ENCODE measurements at regions not wholly inside any gene's neighbourhood (a gene's known extent, or its start where the extent isn't known, plus 50 kb on each side); places are given as distances from the start of the nearest gene placed in this dataset.

- peaks cover 0 to 3% (median 0%) of the 10 kb centered on the region in 4 donors for H3K9me3 ChIP-seq
- intact Hi-C loops (cut with DNase I): no loop called here
- no peak overlapping the region for H3K4me3 ChIP-seq
- H3K27ac ChIP-seq: no peak overlapping the region
- no peak for DNase-seq
- H3K27me3 ChIP-seq: no peaks in the 10 kb centered on the region
- H3K4me1 ChIP-seq: no peaks in the 10 kb centered on the region
- no peak for TF ChIP-seq POLR2AphosphoS5 (IDR thresholded peaks at IDR 0.05)
- TF ChIP-seq CTCF (IDR thresholded peaks at IDR 0.05): no peak
- no peak for TF ChIP-seq EP300 (IDR thresholded peaks at IDR 0.05)
- no peak for TF ChIP-seq POLR2A (IDR thresholded peaks at IDR 0.05)
- WGBS, 2 donors: 83 to 84% methylated on average over 2 of the region's 2 CpGs
- H3K36me3 ChIP-seq: no peaks in the 10 kb centered on the region
These were observed 421.2 kb downstream of the TRAM1L1 start for GRCh38 chr4:116664198-116664597.

GRCh38 chr4:116639070-116639577 lies 446.3 kb downstream of the TRAM1L1 start:
- no peak overlapping the region for H3K27ac ChIP-seq
- H3K36me3 ChIP-seq: no peaks in the 10 kb centered on the region
- intact Hi-C loops (cut with DNase I): no loop called here
- H3K27me3 ChIP-seq: no peaks in the 10 kb centered on the region
- TF ChIP-seq POLR2A (IDR thresholded peaks at IDR 0.05): no peak
- TF ChIP-seq POLR2AphosphoS5 (IDR thresholded peaks at IDR 0.05): no peak
- no peak for TF ChIP-seq EP300 (IDR thresholded peaks at IDR 0.05)
- TF ChIP-seq CTCF (IDR thresholded peaks at IDR 0.05): no peak
- no peaks in the 10 kb centered on the region for H3K9me3 ChIP-seq
- DNase-seq: no peak
- 53 to 69% methylated on average over 3 of the region's 3 CpGs for WGBS, 2 donors
- H3K4me1 ChIP-seq: no peaks in the 10 kb centered on the region
- H3K4me3 ChIP-seq: no peak overlapping the region

GRCh38 chr4:116638592-116638991 lies 446.8 kb downstream of the TRAM1L1 start:
- no peaks in the 10 kb centered on the region for H3K9me3 ChIP-seq
- no peaks in the 10 kb centered on the region for H3K27me3 ChIP-seq
- DNase-seq: no peak
- intact Hi-C loops (cut with DNase I): no loop called here
- no peak overlapping the region for H3K27ac ChIP-seq
- TF ChIP-seq POLR2A (IDR thresholded peaks at IDR 0.05) (no peak), EP300 (IDR thresholded peaks at IDR 0.05) (no peak), POLR2AphosphoS5 (IDR thresholded peaks at IDR 0.05) (no peak), CTCF (IDR thresholded peaks at IDR 0.05) (no peak)
- H3K4me3 ChIP-seq: no peak overlapping the region
- H3K4me1 ChIP-seq: no peaks in the 10 kb centered on the region
- no peaks in the 10 kb centered on the region for H3K36me3 ChIP-seq

- no peak overlapping the region for H3K4me3 ChIP-seq
- TF ChIP-seq POLR2AphosphoS5 (IDR thresholded peaks at IDR 0.05): no peak
- TF ChIP-seq POLR2A (IDR thresholded peaks at IDR 0.05): no peak
- no peak for TF ChIP-seq EP300 (IDR thresholded peaks at IDR 0.05)
- no peak for TF ChIP-seq CTCF (IDR thresholded peaks at IDR 0.05)
- 0 to 2% methylated on average over 1 of the region's 1 CpG for WGBS, 2 donors
- no peaks in the 10 kb centered on the region for H3K9me3 ChIP-seq
- no peaks in the 10 kb centered on the region for H3K4me1 ChIP-seq
- intact Hi-C loops (cut with DNase I): no loop called here
- no peaks in the 10 kb centered on the region for H3K27me3 ChIP-seq
- no peak for DNase-seq
- H3K36me3 ChIP-seq: no peaks in the 10 kb centered on the region
- H3K27ac ChIP-seq: no peak overlapping the region
These were observed 448.5 kb downstream of the TRAM1L1 start for GRCh38 chr4:116636917-116637316.

- H3K9me3 ChIP-seq: no peaks in the 10 kb centered on the region
- TF ChIP-seq CTCF (IDR thresholded peaks at IDR 0.05) (no peak), POLR2AphosphoS5 (IDR thresholded peaks at IDR 0.05) (no peak), POLR2A (IDR thresholded peaks at IDR 0.05) (no peak), EP300 (IDR thresholded peaks at IDR 0.05) (no peak)
- H3K36me3 ChIP-seq: no peaks in the 10 kb centered on the region
- intact Hi-C loops (cut with DNase I): no loop called here
- no peaks in the 10 kb centered on the region for H3K4me1 ChIP-seq
- H3K4me3 ChIP-seq: no peak overlapping the region
- no peaks in the 10 kb centered on the region for H3K27me3 ChIP-seq
- H3K27ac ChIP-seq: no peak overlapping the region
- DNase-seq: no peak
These were observed 453.1 kb downstream of the TRAM1L1 start for GRCh38 chr4:116632269-116632668.

All from sigmoid colon (tissue), 6 donors.